HepG2 (cell line): ENCODE measurements at regions not wholly inside any gene's neighbourhood (a gene's known extent, or its start where the extent isn't known, plus 50 kb on each side); places are given as distances from the start of the nearest gene placed in this dataset.

Experiments used
- JUN ChIP-seq: sonication (generic); formaldehyde crosslinking; IDR thresholded peaks from 2 replicates; pipeline ENCODE4 v1.4.0; 2020; ENCODE audit warnings: mild to moderate bottlenecking, missing genetic modification reagents
- MEIS1 ChIP-seq: sonication (generic); formaldehyde crosslinking; IDR thresholded peaks from 2 replicates; pipeline ENCODE4 v1.9.0; 2021; ENCODE audit warnings: mild to moderate bottlenecking, missing genetic modification reagents, moderate library complexity, borderline replicate concordance
- POLR2A ChIP-seq, 2 experiments: IDR thresholded peaks; 2 replicates each; pipeline ENCODE4 v1.6.1; 2011; ENCODE audit warnings: low read depth in 2 of 2, low read length in 2 of 2, mild to moderate bottlenecking in 1 of 2, moderate library complexity in 1 of 2; ENCODE audit not compliant: insufficient read depth in 1 of 2
- SKI ChIP-seq: fragments of 450-650 bp; IDR thresholded peaks from one replicate; pipeline ENCODE4 v1.6.1; 2018; ENCODE audit warnings: mild to moderate bottlenecking; ENCODE audit not compliant: partially characterized antibody
- TF ChIP-seq, protein P1 (sequence below): IDR thresholded peaks from 2 replicates; pipeline ENCODE4 v1.6.1; 2012; ENCODE audit warnings: low read depth, low read length, improper control_type of control experiment
- TF ChIP-seq, protein P2 (sequence below): sonication (generic); formaldehyde crosslinking; IDR thresholded peaks from 2 replicates; pipeline ENCODE4 v1.4.0; 2020; ENCODE audit warnings: missing genetic modification reagents
- TF ChIP-seq, protein P3 (sequence below): sonication (generic); formaldehyde crosslinking; IDR thresholded peaks from 2 replicates; pipeline ENCODE4 v1.5.0; 2020; ENCODE audit warnings: mild to moderate bottlenecking, missing genetic modification reagents, moderate library complexity

DNA sequence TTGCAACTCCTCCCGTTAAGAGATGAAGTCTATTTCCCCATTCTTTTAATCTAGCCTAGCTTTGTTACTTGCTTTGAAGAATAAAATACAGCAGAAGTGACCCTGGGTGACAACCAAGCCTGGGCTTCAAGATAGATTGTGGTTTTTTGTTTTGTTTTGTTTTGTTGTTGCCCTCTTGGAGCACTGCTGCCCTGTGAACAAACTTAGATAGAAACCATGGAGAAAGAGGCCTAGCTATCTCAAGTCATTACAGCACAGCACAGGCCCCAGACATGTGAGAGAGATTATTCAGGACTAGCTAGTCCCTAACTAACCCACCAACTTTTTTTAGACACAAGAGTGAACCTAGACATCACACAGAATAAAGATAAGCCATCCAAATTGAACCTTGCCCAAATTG lies 475.2 kb downstream of the EPHA7 start:
- TF ChIP-seq, protein P1, sequence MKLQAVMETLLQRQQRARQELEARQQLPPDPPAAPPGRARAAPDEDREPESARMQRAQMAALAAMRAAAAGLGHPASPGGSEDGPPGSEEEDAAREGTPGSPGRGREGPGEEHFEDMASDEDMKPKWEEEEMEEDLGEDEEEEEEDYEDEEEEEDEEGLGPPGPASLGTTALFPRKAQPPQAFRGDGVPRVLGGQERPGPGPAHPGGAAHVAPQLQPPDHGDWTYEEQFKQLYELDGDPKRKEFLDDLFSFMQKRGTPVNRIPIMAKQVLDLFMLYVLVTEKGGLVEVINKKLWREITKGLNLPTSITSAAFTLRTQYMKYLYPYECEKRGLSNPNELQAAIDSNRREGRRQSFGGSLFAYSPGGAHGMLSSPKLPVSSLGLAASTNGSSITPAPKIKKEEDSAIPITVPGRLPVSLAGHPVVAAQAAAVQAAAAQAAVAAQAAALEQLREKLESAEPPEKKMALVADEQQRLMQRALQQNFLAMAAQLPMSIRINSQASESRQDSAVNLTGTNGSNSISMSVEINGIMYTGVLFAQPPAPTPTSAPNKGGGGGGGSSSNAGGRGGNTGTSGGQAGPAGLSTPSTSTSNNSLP: no peak
- TF ChIP-seq POLR2A (IDR thresholded peaks at IDR 0.05; ENCODE audit: insufficient read depth in 1 of 2, low read depth in 2 of 2, low read length in 2 of 2): no peak
- TF ChIP-seq JUN (CRISPR knock-in tag): no peak
- TF ChIP-seq SKI: no peak
- TF ChIP-seq, protein P2, sequence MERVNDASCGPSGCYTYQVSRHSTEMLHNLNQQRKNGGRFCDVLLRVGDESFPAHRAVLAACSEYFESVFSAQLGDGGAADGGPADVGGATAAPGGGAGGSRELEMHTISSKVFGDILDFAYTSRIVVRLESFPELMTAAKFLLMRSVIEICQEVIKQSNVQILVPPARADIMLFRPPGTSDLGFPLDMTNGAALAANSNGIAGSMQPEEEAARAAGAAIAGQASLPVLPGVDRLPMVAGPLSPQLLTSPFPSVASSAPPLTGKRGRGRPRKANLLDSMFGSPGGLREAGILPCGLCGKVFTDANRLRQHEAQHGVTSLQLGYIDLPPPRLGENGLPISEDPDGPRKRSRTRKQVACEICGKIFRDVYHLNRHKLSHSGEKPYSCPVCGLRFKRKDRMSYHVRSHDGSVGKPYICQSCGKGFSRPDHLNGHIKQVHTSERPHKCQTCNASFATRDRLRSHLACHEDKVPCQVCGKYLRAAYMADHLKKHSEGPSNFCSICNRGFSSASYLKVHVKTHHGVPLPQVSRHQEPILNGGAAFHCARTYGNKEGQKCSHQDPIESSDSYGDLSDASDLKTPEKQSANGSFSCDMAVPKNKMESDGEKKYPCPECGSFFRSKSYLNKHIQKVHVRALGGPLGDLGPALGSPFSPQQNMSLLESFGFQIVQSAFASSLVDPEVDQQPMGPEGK: no peak
- TF ChIP-seq, protein P3, sequence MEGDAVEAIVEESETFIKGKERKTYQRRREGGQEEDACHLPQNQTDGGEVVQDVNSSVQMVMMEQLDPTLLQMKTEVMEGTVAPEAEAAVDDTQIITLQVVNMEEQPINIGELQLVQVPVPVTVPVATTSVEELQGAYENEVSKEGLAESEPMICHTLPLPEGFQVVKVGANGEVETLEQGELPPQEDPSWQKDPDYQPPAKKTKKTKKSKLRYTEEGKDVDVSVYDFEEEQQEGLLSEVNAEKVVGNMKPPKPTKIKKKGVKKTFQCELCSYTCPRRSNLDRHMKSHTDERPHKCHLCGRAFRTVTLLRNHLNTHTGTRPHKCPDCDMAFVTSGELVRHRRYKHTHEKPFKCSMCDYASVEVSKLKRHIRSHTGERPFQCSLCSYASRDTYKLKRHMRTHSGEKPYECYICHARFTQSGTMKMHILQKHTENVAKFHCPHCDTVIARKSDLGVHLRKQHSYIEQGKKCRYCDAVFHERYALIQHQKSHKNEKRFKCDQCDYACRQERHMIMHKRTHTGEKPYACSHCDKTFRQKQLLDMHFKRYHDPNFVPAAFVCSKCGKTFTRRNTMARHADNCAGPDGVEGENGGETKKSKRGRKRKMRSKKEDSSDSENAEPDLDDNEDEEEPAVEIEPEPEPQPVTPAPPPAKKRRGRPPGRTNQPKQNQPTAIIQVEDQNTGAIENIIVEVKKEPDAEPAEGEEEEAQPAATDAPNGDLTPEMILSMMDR (CRISPR knock-in tag): no peak
- TF ChIP-seq MEIS1 (CRISPR knock-in tag): no peak
